Liver (tissue), 3 donors: ENCODE measurements at regions not wholly inside any gene's neighbourhood (a gene's known extent, or its start where the extent isn't known, plus 50 kb on each side); places are given as distances from the start of the nearest gene placed in this dataset.

Experiments used
- ATF3 ChIP-seq: IDR thresholded peaks from 2 replicates; pipeline ENCODE4 v1.6.1; 2016; ENCODE audit warnings: antibody characterized with exemption
- EGR1 ChIP-seq, 2 donors: IDR thresholded peaks; 2 replicates each; pipeline ENCODE4 v1.6.1; 2016 to 2018; ENCODE audit warnings: antibody characterized with exemption in 2 of 2, low read depth in 2 of 2
- HNF4G ChIP-seq: IDR thresholded peaks from 2 replicates; pipeline ENCODE4 v1.6.1; 2016; ENCODE audit warnings: antibody characterized with exemption
- JUND ChIP-seq, 2 donors: IDR thresholded peaks; 2 replicates each; pipeline ENCODE4 v1.6.1; 2016; ENCODE audit warnings: antibody characterized with exemption in 2 of 2
- RAD21 ChIP-seq, 2 donors: IDR thresholded peaks; 2 replicates each; pipeline ENCODE4 v1.6.1; 2016; ENCODE audit warnings: antibody characterized with exemption in 2 of 2, mild to moderate bottlenecking in 2 of 2
- SP1 ChIP-seq: IDR thresholded peaks from 2 replicates; pipeline ENCODE4 v1.6.1; 2018; ENCODE audit warnings: antibody characterized with exemption, mild to moderate bottlenecking
- YY1 ChIP-seq: IDR thresholded peaks from 2 replicates; pipeline ENCODE4 v1.6.1; 2016; ENCODE audit warnings: antibody characterized with exemption, mild to moderate bottlenecking
- ZBTB33 ChIP-seq: IDR thresholded peaks from 2 replicates; pipeline ENCODE4 v1.6.1; 2016; ENCODE audit warnings: antibody characterized with exemption
- TF ChIP-seq, protein P1 (sequence below): IDR thresholded peaks from 2 replicates; pipeline ENCODE4 v1.6.1; 2016; ENCODE audit warnings: antibody characterized with exemption
- TF ChIP-seq, protein P2 (sequence below): fragments of 150-350 bp; IDR thresholded peaks from 2 replicates; pipeline ENCODE4 v1.5.1; 2017; ENCODE audit warnings: improper control_type of control experiment, low read depth, low read length; ENCODE audit not compliant: missing input control
- donor health status: healthy.
- donor health status: healthy.

GRCh38 chr12:45623221-45623620, 106.3 kb upstream of the ARID2 start:
- TF ChIP-seq, protein P1, sequence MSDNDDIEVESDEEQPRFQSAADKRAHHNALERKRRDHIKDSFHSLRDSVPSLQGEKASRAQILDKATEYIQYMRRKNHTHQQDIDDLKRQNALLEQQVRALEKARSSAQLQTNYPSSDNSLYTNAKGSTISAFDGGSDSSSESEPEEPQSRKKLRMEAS: no peak
- TF ChIP-seq, protein P2, sequence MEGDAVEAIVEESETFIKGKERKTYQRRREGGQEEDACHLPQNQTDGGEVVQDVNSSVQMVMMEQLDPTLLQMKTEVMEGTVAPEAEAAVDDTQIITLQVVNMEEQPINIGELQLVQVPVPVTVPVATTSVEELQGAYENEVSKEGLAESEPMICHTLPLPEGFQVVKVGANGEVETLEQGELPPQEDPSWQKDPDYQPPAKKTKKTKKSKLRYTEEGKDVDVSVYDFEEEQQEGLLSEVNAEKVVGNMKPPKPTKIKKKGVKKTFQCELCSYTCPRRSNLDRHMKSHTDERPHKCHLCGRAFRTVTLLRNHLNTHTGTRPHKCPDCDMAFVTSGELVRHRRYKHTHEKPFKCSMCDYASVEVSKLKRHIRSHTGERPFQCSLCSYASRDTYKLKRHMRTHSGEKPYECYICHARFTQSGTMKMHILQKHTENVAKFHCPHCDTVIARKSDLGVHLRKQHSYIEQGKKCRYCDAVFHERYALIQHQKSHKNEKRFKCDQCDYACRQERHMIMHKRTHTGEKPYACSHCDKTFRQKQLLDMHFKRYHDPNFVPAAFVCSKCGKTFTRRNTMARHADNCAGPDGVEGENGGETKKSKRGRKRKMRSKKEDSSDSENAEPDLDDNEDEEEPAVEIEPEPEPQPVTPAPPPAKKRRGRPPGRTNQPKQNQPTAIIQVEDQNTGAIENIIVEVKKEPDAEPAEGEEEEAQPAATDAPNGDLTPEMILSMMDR: no peak
- TF ChIP-seq SP1 (no peak), ZBTB33 (no peak), ATF3 (no peak), JUND (IDR thresholded peaks at IDR 0.05) (no peak), HNF4G (no peak), RAD21 (IDR thresholded peaks at IDR 0.05) (no peak), YY1 (no peak), EGR1 (IDR thresholded peaks at IDR 0.05; ENCODE audit: low read depth in 2 of 2) (no peak)
